C1 segment of cervical spinal cord (tissue), 14 donors: ENCODE measurements at regions not wholly inside any gene's neighbourhood (a gene's known extent, or its start where the extent isn't known, plus 50 kb on each side); places are given as distances from the start of the nearest gene placed in this dataset.

Experiments used
- DNase-seq, 14 donors: peaks; one replicate each; lab custom pipeline; 2025; lab: John Stamatoyannopoulos, UW

DNA sequence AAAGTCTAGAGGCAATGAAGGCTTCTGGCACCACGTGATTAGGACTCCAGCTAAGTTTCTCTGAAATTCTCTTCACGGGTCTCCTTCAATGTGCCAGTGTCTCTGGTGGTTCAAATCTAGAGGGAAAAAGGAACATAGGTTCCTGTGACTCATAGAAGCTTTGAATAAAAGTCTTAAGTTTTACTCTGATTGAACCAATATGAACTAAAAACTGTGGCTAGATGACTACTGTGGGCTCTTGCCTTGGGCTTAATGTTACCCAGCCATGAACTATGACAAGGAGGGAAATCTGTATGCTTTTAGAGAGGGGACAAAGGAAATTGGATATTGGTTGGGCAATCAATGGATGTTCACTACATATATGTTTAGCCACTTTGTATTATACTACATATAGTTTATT, 49.9 kb upstream of the TEX13D start:
- no peak for DNase-seq
